GM10248 (cell line): ENCODE measurements at regions not wholly inside any gene's neighbourhood (a gene's known extent, or its start where the extent isn't known, plus 50 kb on each side); places are given as distances from the start of the nearest gene placed in this dataset.

Experiments used
- CTCF ChIA-PET: fragments of 300-600 bp; sonication (Branson Sonifier 250); formaldehyde crosslinking; extraction: SDS; loops from one replicate; lab custom pipeline; 2021; ENCODE audit warnings: antibody characterized with exemption; lab: Yijun Ruan, JAX
- POLR2A ChIA-PET: fragments of 350-650 bp; sonication (Branson Sonifier 250); formaldehyde crosslinking; extraction: SDS; loops from one replicate; lab custom pipeline; 2020; ENCODE audit warnings: antibody characterized with exemption; lab: Yijun Ruan, JAX
- DNase-seq: peaks from one replicate; pipeline ENCODE4 v3.0.0; 2012; ENCODE audit errors: extremely low spot score
- TF ChIP-seq, protein P1 (sequence below): IDR thresholded peaks from 2 replicates; pipeline ENCODE4 v1.5.1; 2012; ENCODE audit warnings: mild to moderate bottlenecking, low read depth; ENCODE audit errors: extremely low read depth, missing control alignments, control extremely low read depth

GRCh38 chr1:81287411-81288080, 513.2 kb upstream of the ADGRL2 start:
- TF ChIP-seq, protein P1, sequence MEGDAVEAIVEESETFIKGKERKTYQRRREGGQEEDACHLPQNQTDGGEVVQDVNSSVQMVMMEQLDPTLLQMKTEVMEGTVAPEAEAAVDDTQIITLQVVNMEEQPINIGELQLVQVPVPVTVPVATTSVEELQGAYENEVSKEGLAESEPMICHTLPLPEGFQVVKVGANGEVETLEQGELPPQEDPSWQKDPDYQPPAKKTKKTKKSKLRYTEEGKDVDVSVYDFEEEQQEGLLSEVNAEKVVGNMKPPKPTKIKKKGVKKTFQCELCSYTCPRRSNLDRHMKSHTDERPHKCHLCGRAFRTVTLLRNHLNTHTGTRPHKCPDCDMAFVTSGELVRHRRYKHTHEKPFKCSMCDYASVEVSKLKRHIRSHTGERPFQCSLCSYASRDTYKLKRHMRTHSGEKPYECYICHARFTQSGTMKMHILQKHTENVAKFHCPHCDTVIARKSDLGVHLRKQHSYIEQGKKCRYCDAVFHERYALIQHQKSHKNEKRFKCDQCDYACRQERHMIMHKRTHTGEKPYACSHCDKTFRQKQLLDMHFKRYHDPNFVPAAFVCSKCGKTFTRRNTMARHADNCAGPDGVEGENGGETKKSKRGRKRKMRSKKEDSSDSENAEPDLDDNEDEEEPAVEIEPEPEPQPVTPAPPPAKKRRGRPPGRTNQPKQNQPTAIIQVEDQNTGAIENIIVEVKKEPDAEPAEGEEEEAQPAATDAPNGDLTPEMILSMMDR, result no peak
- ChIA-PET CTCF (interaction anchor here (1.1 to 2.3 kb wide), 3 partner anchors 11 to 19 kb away, joined by 3 to 6 read pairs (median 3); no protein-coding TSS in a partner anchor), POLR2A (no interaction called here)
- no peak for DNase-seq

GRCh38 chr1:81270051-81270450, 530.7 kb upstream of the ADGRL2 start:
- DNase-seq, result no peak
- TF ChIP-seq, protein P1, result no peak
- ChIA-PET POLR2A (no interaction called here), CTCF (interaction anchor here (0.7 kb wide), 1 partner anchor 17 kb away, joined by 3 read pairs; no protein-coding TSS in a partner anchor)

GRCh38 chr1:81264976-81265375, 535.8 kb upstream of the ADGRL2 start:
- ChIA-PET CTCF (interaction anchor here (1.1 kb wide), 1 partner anchor 11 kb away, joined by 3 read pairs; no protein-coding TSS in a partner anchor), POLR2A (no interaction called here)
- no peak for DNase-seq
- TF ChIP-seq, protein P1, result no peak

- ChIA-PET CTCF (no interaction called here), POLR2A (no interaction called here)
- TF ChIP-seq, protein P1, result no peak
- no peak for DNase-seq
Observed at GRCh38 chr1:81259625-81260411, 540.9 kb upstream of the ADGRL2 start.

- ChIA-PET POLR2A (no interaction called here), CTCF (interaction anchor here (1.3 kb wide), 1 partner anchor 11 kb away, joined by 3 read pairs; no protein-coding TSS in a partner anchor)
- TF ChIP-seq, protein P1, result no peak
- DNase-seq, result no peak
Observed at GRCh38 chr1:81254560-81254959, 546.2 kb upstream of the ADGRL2 start.

- POLR2A ChIA-PET, result no interaction called here
- no peak for DNase-seq
- CTCF ChIA-PET, result interaction anchor here (0.7 to 1.3 kb wide), 3 partner anchors 11 to 1114 kb away, joined by 3 read pairs; no protein-coding TSS in a partner anchor
- TF ChIP-seq, protein P1, result no peak
Observed at GRCh38 chr1:81254068-81254467, 546.7 kb upstream of the ADGRL2 start.
